Stimulated activated CD8-positive, alpha-beta memory T cell treated with anti-CD3 and anti-CD28 coated beads, Interleukin-12 subunit alpha, Interleukin-12 subunit beta, amount 100 ng/mL, for 1 hour (primary cell): ENCODE measurements at regions not wholly inside any gene's neighbourhood (a gene's known extent, or its start where the extent isn't known, plus 50 kb on each side); places are given as distances from the start of the nearest gene placed in this dataset.
"Not testable (repeated sequence)": the region's sequence is repeated elsewhere in the genome, so short reads cannot be mapped to it uniquely, and the experiment has no call there.

Experiments used
- DNase-seq: peaks from one replicate; pipeline ENCODE4 v3.0.0-alpha.2; 2020; ENCODE audit warnings: low read depth

DNA sequence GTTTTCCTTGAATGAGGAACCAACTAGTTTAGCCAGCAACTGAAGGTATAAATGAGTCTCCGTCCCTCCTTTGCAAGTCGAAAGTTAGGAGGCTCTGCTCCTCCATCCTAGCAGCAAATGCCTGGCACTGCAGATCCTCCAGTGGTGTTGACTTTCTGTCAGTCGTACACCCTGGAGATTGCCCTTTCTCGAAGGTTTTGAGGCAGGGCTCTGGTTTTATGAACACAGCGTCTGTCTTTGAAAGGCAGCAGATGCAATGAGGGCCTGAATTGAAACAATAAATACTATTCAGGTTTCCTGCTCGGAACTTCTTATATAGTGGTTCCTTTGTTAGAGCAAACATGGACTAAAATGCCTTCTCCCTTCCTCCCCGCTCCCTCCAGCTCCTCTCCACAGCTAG, 284.0 kb downstream of the TMEM38B start:
- no peak for DNase-seq

DNA sequence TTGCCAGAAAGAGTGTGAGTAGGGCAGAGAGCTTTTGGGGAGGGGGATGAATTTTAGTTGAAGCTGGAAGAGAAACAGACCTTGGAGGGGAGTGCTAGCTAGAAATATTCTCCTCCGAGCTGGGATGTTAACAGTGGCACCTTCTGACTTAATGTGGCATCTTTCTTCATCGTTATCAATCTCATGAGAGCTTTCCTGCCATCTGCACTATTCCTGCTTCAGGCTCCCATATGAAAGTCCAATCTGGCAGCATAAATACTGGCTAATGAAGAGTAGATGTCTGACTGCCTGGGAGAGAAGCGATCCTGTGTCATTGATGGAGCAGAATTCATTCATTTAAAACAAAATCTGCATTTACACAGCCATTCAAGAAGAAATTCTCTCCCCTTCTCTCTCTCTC, 284.5 kb downstream of the TMEM38B start:
- no peak for DNase-seq

DNA sequence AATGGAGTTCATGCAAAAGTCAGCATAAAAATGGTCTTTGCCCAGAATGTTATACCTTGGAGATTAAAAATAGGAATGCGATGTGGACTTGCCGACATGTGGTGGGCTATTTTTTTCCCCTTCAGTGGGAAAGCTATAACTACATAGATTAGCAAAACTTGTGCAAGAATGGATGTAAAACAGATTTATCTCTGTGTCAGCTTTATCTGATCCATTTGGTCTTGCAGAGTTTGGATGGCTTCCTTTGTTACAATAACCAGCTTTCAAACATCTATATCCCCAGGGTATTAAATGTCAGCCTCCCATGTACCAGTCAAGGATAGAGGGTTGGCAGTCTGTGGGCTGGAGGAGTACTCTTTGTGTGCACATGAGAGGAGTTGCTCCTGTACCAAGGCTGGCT, 284.9 kb downstream of the TMEM38B start:
- no peak for DNase-seq

DNA sequence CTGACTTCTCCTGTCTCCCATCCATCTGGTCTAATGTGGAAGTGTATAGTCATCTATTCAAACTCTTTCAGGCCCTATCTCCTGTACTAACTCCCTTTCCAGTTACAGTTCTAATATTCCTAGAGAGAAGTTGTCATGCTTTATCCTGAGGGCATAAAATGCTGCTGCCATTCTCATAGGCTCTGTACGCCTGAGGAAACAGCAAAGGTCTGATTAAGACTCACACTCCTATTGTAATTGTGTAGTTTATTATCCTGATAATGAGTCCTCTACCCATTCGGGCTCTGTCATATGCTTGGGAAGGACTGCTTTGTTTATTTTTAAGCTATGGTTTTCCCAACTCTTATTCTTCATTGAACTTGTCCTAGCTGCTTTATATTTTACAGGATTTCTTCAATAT, 290.4 kb downstream of the TMEM38B start:
- no peak for DNase-seq

DNA sequence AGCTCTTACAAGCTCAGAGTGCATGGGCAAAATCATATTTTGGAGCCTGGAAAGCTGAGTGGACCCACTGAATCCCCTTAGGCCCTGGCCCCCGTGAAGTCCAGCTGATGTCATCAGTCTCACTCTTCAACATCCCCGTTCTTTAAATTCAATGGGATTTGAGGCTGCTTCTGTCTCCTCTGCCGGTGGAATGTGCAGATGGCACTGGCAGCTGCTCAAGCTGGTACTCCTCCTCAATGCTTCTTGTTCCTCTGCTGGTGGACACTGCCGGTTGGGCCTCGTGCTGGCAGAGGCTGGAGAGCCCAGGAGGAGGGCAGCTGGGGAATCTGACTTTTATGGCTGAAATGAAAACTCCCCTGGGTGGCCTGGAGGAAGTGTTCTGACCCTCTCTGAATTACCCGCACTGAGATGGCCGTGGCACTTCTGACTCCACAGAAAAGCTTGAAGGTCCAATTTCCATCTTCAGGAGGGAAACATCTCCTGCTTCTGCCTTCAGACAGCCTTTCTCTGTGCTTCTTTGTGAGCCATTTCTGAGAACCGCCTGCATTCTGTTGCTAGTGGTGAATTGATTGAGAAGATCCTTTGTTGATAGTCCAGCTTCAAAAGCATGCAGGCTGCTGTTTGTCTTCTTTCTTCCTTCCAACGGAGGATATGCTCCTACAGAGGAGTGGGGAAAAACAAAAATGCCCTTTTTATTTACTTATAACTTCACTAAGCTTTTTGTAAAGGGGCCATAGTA, 298.9 kb downstream of the TMEM38B start:
- no peak for DNase-seq

DNA sequence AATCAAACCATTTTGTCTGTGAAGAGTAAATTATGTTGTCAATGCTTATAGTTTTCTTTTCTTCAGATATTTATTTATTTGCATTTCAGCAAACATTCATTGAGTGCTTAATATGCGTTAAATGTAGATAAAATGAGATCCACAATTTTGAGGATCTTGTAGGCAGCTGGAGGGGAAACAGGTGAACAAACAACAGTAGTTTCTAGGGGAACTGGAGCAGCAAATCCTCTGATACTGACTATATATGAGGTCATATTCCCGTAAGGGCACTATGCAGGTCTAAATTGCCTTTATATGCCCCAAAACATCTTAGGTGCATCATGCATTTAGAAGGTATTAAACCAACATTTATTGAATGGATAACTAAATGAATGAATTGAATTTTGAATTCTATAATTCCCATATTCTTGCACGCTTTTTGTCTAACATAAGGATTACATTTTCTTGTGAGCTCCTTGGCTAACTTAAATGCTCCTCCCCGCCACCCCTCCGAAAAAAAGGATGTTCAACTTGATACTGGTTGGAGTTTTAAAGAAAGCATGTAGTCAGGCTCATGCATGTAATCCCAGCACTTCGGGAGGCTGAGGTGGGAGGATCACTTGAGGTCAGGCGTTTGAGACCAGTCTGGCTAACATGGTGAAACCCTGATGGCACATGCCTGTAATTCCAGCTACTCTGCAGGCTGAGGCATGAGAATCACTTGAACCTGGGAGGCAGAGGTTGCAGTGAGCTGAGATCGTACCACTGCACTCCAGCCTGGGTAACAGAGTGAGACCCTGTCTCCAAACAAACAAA, 299.8 kb downstream of the TMEM38B start:
- no peak for DNase-seq

DNA sequence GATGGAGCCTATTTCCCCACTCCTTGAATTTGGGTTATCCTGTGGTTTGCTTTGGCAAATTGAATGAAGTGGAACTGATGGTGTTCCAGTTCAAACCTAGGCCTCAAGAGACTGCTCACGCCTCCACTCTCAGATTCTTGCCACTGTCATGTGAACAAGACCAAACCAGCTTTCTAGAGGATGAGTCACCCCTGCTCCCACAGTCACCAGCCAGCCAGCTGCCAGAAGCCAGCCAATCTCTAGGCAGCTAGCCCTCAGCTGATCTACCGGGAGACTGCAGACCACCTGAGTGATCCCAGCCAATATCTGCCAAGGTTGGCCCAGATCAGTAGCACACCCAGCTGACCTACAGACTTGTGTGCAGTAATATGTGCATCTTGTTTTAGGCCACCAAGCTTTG, 300.6 kb downstream of the TMEM38B start:
- DNase-seq: no peak

DNA sequence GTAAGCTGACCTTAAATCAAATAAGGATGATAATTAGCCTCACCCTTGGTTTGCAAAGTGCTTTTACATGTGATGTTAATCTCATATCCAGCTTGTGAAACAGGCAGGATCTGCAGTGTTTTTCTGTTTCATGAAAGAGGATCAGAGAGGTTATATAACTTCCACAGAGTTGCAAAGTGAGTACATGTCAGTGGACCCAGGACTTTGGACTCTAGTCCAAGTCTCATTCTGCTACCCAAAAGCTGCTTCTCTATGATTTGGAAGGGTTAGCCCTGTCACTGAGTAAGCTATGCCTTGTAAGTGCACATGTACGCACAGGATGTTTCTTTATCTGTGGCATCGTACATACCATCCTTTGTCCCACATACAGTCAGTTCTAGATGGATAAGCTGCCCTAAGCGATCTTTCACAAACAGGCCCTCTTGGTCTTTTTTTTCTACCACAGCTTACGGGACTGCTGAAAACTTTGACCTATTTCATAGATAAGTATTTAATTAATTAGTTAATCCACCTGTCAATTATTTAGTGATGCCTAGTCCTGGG, 322.9 kb downstream of the TMEM38B start:
- no peak for DNase-seq

DNA sequence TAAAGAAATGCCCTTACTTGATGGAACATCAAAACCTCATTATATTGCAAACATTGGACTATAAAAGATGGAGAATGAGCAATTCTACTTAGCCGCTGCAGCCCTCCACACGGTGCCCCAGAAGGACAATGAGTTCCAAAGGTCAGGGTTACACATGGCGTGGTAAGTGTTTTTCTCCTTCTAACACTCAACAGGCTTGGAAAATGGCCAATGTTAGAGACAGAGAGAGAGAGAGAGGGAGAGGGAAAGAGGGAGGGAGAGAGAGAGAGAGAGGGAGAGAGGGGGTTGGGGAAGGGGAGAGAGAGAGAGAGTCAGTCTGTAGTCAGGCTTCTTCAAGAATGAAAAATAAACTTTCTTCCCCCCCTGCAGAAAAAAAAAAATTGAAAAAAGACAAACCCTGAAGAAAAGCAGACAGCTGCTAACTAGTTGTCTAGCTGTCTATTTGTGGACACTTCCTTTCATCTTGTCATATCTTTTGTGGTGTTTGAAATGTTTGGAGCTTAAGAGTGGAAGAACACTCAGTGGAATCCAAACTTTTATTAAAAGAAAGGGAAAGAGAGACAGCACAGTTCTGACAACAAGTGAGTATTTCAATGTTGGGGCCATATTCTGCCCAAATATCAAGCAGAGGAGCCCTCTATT, 324.8 kb downstream of the TMEM38B start:
- no peak for DNase-seq

DNA sequence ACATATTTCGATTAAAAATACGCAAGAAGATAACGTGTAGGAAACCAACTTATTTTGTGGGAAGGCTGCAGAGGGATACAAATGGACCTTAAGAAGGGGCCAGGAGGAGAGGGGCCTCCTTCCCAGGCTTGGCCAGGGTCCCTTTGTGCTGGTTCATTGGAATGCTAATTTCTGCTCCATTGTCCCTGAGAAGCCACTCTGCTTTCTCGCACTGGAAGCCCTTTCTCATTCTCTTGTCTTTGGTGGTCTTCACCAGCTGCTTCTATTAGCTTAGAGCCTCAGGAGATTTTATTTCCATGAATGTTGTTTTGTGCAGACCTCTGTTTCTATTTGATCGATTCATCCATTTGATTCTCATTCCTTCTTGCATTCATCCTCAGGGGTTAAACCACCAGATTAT, 325.4 kb downstream of the TMEM38B start:
- DNase-seq: no peak

DNA sequence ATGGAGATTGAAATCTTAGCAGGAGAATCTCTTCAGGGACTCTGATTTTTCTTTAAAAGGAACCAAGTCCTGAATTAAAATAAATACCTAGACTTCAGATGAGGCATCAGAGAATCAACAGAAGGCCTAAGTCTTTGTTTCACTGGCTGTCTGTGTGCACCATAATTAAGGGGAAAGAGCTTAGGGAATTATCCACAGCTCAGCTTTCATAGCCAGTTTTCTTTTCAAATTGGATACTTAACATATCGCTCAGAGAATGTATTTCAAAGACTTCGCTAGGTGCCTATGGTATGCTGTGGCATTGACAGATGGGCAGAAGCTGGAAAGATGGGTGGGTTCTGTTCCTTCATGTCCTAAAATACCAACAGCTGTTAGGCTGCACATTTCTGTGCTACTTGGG, 325.8 kb downstream of the TMEM38B start:
- no peak for DNase-seq

DNA sequence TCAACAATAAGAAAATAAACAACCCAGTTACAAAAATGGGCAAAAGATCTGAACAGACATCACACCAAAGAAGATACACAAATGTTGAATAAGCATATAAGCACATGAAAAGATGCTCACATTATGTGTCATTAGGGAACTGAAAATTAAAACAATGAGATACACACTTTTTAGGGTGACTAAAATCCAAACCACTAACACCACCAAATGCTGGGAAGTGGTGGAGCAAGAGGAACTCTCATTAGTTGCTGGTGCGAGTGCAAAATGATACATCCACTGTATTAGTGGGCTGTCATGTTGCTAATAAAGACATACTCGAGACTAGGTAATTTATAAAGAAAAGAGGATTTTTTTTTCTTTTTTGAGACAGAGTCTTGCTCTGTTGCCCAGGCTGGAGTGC, 329.1 kb downstream of the TMEM38B start:
- DNase-seq: no peak

DNA sequence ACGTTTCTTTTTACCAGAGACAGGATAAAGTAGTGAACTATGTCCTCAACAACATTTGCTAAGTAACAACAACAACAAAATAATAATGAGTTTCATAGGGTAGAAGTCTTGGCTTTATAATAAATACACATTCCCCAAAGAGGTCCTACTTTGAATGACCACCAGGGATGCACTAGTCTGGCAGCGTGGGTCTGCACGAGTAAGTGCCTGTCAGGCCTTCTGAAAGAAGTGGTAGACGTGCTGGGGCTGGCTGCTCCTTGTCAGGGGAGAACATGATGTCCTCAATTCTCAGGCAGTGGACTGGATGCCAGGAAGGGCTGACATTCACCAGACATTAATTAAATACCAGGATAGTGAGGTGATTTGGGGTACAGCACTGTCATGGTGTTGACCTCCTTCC, 331.1 kb downstream of the TMEM38B start:
- DNase-seq: no peak

DNA sequence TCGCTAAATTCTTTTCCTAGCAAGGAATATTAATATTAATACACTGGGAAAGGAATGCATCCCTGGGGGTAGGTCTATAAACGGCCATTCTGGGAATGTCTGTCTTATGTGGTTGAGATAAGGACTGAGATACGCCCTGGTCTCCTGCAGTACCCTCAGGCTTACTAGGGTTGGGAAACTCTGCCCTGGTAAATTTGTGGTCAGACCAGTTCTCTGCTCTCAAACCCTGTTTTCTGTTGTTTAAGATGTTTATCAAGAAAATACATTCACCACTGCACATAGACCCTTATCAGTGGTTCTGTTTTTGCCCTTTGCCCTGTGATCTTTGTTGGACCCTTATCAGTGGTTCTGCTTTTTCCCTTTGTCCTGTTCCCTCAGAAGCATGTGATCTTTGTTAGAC, 335.8 kb downstream of the TMEM38B start:
- DNase-seq: not testable (repeated sequence)

DNA sequence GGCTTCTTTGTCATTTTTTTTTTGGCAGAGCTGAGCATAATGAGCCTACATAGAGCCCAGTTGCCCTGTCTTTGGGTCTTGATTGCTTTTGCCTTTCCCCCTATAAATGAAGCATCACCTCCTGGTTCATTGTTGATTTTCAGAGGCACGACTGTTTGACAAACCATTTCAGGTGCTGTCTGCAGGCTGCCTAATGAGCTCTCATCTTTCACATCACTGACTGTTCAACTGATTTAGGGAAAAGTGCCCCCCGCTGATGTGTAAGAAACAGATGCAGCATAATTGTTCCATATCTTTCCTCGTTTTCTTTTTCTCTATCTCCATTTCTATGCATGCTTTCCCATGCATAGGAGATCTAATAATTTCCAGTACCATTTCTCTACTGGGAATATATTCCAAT, 338.6 kb downstream of the TMEM38B start:
- no peak for DNase-seq

DNA sequence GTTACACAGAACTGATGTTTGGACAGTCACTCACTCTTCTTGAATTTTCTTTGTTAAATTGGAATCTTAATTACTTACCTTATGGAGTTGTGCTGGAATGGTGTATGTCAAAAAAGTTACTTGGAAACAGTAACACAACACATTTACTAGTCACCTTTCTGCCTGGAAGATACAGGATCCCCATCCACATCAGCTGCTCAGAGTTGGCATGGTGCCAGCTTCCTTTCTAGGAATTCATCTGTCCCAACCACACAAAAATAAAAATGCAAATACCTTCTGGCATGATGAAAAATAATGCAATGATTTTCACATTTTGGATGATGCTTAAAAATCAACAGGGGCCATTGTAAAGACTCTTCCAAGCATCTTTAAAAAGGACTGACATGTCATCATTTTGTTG, 341.5 kb downstream of the TMEM38B start:
- DNase-seq: no peak

DNA sequence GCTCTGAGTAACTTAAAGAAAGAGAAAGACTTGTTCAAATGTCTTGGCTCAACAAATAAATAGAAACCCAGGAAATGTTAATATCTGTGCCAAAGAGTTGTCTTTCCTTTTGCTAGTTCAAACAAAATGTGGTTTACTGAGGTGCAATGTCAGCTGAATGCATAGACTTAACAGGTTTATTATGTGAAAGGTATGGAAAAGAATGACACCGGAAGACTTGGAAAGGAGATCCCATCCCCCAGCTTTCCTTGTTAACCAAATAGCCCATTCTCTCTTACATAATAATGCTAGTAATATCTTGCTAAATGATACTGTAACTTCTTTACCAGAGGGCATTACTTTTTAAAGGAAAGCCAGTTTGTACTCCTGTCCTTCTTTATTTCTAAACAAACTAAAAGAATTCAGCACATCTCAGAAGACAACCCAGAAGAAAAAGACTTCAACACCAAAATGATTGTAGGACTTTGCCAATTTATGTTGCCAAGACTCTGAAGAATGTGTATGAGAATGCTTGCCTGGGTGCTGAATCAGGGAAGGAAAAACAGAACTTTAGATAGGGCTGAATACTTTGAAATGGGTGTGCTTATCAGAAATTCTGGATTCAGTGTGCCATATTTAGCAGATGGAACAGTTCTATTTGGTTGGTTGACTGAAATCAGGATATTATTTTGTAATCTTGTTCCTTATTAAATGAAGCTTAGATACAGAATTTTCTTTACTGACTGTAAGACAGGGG, 344.1 kb downstream of the TMEM38B start:
- DNase-seq: no peak

DNA sequence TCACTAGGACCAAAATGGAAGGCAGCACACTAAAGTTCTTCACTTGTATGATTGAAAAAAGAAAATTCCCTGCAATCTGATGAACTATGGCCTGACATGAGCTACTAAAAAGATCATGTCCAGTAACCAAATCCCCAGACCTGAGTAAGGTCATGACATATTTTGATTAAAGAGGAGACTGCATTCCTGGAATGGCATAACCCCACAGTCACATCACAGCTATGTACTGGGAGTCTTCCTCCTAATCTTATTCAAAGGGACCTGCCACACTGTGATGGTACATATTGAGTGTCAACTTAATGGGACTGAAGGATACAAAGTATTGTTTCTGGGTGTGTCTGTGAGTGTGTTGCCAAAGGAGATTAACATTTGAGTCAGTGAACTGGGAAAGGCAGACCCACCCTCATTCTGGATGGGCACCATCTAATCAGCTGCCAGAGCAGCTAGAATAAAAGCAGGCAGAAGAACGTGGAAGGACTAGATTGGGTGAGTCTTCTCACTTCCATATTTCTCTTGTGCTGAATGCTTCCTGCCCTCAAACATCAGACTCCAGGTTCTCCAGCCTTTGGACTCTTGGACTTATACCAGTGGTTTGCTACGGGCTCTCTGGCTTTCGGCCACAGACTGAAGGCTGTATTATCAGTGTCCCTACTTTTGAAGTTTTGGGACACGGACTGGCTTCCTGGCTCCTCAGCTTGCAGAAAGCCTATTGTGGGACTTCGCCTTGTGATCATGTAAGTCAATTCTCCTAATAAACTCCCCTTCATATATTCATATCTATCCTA, 345.0 kb downstream of the TMEM38B start:
- DNase-seq: no peak

DNA sequence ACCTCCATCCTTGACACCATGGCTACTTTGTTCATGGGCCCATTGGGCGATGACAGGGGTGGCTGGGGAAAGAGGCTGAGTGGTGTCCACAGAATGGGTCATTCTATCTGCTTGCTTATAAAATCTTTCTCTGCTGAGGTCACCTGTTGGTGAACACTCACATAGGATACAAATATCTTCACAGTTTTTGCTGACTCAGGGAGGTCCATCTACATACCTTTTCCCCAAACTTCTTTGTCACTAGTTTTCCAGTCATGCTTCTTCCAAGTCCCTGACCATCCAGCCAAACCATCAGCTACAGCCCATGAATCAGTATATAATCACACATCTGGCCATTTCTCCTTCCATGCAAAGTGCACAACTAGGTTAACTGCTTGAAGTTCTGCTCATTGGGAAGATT, 347.6 kb downstream of the TMEM38B start:
- not testable (repeated sequence) for DNase-seq

DNA sequence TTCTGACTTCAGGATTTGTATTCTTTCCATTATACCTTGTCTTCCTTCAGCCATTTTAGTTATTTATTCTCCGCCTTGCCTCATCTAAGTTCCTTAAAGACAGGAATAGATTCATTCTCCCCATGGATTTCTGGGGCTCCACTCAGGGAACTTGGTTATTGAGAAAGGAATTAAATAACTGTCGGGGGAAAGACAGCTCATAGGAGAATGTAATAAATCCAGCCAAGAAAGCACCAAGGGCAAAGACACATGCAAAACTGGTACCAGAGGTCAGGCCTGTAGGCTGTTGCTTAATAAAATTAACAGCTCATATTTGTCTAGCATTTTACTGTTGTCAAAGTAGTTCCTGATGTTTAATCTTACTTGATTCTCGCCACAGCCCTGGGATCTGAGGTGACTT, 357.2 kb downstream of the TMEM38B start:
- DNase-seq: no peak

DNA sequence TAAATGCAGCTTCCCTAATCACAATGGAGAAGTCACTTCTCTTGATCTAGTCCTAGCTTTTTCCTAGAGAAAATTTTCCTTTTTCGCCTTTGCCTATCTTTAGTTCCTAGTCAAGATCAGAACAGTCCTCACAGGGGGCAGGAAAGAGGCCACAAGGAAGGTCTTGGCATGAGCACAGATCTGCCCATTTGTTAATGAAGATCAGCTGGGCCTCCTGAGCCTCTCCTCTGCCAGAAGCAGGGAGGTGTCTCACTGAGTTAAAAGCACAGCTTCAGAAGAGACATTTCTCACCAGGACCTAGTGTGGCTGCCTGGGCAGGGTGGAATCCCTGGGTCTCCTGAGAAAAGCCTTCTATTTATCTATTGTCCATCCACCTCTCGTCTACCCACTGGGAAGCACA, 357.8 kb downstream of the TMEM38B start:
- DNase-seq: no peak
